ENCODE measurements at regions not wholly inside any gene's neighbourhood (a gene's known extent, or its start where the extent isn't known, plus 50 kb on each side); places are given as distances from the start of the nearest gene placed in this dataset.

DNA sequence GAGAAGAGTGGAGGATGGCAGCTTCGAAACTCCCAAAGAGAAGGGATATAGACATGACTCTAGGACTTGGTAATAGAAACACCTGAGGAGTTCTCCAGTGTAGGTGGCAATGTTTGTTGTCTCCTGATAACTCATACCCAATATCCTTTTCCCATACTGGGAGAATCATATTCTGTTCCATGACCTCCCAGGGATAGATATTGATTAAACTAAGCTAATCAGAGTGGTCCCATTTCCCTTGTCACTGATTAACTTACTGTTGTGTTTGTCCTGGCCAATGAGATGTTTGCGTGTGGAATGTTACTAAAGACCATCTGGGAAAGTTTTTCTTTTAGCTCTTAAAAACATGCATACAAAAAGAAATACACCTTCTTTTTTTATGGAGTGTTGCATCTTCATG lies 85.6 kb downstream of the RPL22L1 start:
- H3K36me3 ChIP-seq (replicated peaks; ENCODE audit: insufficient read depth, low read length) = no peaks in the 10 kb centered on the region
- no peak overlapping the region for H3K9ac ChIP-seq (ENCODE audit: low read length)
- TF ChIP-seq, protein P1, sequence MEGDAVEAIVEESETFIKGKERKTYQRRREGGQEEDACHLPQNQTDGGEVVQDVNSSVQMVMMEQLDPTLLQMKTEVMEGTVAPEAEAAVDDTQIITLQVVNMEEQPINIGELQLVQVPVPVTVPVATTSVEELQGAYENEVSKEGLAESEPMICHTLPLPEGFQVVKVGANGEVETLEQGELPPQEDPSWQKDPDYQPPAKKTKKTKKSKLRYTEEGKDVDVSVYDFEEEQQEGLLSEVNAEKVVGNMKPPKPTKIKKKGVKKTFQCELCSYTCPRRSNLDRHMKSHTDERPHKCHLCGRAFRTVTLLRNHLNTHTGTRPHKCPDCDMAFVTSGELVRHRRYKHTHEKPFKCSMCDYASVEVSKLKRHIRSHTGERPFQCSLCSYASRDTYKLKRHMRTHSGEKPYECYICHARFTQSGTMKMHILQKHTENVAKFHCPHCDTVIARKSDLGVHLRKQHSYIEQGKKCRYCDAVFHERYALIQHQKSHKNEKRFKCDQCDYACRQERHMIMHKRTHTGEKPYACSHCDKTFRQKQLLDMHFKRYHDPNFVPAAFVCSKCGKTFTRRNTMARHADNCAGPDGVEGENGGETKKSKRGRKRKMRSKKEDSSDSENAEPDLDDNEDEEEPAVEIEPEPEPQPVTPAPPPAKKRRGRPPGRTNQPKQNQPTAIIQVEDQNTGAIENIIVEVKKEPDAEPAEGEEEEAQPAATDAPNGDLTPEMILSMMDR (IDR thresholded peaks at IDR 0.05; ENCODE audit: low read length) = no peak
- TF ChIP-seq EZH2 (optimal IDR thresholded peaks at IDR 0.05; ENCODE audit: low read depth, low read length) (no peak), EZH2phosphoT487 (IDR thresholded peaks at IDR 0.05; ENCODE audit: low read length) (no peak)

DNA sequence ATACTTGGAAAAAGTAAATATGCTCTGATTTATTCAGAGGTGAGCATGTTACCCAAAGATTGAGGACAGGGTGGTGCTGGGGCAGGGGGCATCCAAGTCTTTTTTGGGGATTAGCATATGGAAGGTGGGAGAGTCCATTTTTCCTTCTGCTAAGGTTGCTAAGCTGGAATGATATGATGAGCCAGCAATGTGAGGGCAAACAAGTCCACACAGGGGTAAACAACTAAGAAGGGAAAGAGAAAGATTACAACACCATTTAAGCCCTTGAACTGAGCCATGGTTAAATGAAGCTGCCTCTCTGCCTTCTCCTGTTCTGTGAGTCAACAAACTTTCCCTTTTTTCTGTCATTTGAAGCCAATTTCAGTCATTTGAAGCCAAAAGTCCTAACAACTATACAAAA lies 89.0 kb downstream of the RPL22L1 start:
- TF ChIP-seq EZH2phosphoT487 (IDR thresholded peaks at IDR 0.05; ENCODE audit: low read length) = no peak
- no peak for TF ChIP-seq EZH2 (optimal IDR thresholded peaks at IDR 0.05; ENCODE audit: low read depth, low read length)
- TF ChIP-seq, protein P1 (IDR thresholded peaks at IDR 0.05; ENCODE audit: low read length) = no peak
- no peaks in the 10 kb centered on the region for H4K20me1 ChIP-seq (ENCODE audit: insufficient read depth, low read length)
- H2AFZ ChIP-seq (ENCODE audit: low read length) = no peak overlapping the region
- H3K4me2 ChIP-seq (ENCODE audit: low read depth, low read length) = no peak overlapping the region
- no peaks in the 10 kb centered on the region for H3K4me1 ChIP-seq (ENCODE audit: low read length)
- DNase-seq = no peak
- no peak overlapping the region for H3K27ac ChIP-seq (ENCODE audit: low read length)
- H3K9me2 ChIP-seq (replicated peaks; ENCODE audit: insufficient read depth, low read length) = no peaks in the 10 kb centered on the region
- H3K9me3 ChIP-seq (replicated peaks; ENCODE audit: insufficient read depth, low read length) = no peaks in the 10 kb centered on the region
- no peaks in the 10 kb centered on the region for H3K79me2 ChIP-seq (ENCODE audit: low read length)
- H3K9ac ChIP-seq (ENCODE audit: low read length) = no peak overlapping the region
- H3K27me3 ChIP-seq (replicated peaks; ENCODE audit: insufficient read depth, low read length) = no peaks in the 10 kb centered on the region
- no peaks in the 10 kb centered on the region for H3K36me3 ChIP-seq (replicated peaks; ENCODE audit: insufficient read depth, low read length)
- H3K4me3 ChIP-seq (ENCODE audit: low read length) = no peak overlapping the region
- H3F3A ChIP-seq (ENCODE audit: insufficient read depth, low read length) = no peaks in the 10 kb centered on the region

More for the DNA sequence above, 85.6 kb downstream of the RPL22L1 start:
- Histone ChIP-seq H3K4me3 (ENCODE audit: low read length) (no peak overlapping the region), H3K4me2 (ENCODE audit: low read depth, low read length) (no peak overlapping the region), H3K4me1 (ENCODE audit: low read length) (no peaks in the 10 kb centered on the region), H3K9me2 (replicated peaks; ENCODE audit: insufficient read depth, low read length) (no peaks in the 10 kb centered on the region), H3F3A (ENCODE audit: insufficient read depth, low read length) (no peaks in the 10 kb centered on the region), H2AFZ (ENCODE audit: low read length) (no peak overlapping the region), H3K27me3 (replicated peaks; ENCODE audit: insufficient read depth, low read length) (no peaks in the 10 kb centered on the region), H3K9me3 (replicated peaks; ENCODE audit: insufficient read depth, low read length) (no peaks in the 10 kb centered on the region), H3K79me2 (ENCODE audit: low read length) (no peaks in the 10 kb centered on the region), H4K20me1 (ENCODE audit: insufficient read depth, low read length) (no peaks in the 10 kb centered on the region), H3K27ac (ENCODE audit: low read length) (no peak overlapping the region)
- no peak for DNase-seq

DNA sequence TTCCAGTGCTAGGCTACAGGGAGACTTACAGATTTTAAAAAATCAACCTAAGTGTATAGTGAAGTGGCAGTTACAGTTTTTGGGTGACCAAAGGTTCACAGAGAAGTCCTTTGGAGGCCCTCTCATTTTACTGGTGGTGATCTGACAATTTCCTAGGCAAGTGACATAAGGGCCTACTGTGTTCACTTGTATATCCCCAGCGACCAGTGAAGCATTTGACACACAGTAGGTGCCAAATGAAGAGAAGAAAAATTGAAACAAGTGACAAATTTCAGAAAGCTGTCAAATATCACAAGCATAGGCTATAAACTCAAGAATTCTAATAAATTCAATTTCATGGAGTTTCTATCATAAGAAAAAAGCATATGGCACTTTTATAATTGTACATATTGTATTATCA lies 89.5 kb downstream of the RPL22L1 start:
- no peak overlapping the region for H3K4me3 ChIP-seq (ENCODE audit: low read length)
- TF ChIP-seq, protein P1 (IDR thresholded peaks at IDR 0.05; ENCODE audit: low read length) = no peak
- no peak for TF ChIP-seq EZH2 (optimal IDR thresholded peaks at IDR 0.05; ENCODE audit: low read depth, low read length)
- TF ChIP-seq EZH2phosphoT487 (IDR thresholded peaks at IDR 0.05; ENCODE audit: low read length) = no peak

More for the DNA sequence above, 89.5 kb downstream of the RPL22L1 start:
- no peaks in the 10 kb centered on the region for H4K20me1 ChIP-seq (ENCODE audit: insufficient read depth, low read length)
- H2AFZ ChIP-seq (ENCODE audit: low read length) = no peak overlapping the region
- H3K9ac ChIP-seq (ENCODE audit: low read length) = no peak overlapping the region
- no peaks in the 10 kb centered on the region for H3K9me3 ChIP-seq (replicated peaks; ENCODE audit: insufficient read depth, low read length)
- no peak overlapping the region for H3K27ac ChIP-seq (ENCODE audit: low read length)
- DNase-seq = no peak
- no peaks in the 10 kb centered on the region for H3K9me2 ChIP-seq (replicated peaks; ENCODE audit: insufficient read depth, low read length)
- no peaks in the 10 kb centered on the region for H3F3A ChIP-seq (ENCODE audit: insufficient read depth, low read length)
- H3K36me3 ChIP-seq (replicated peaks; ENCODE audit: insufficient read depth, low read length) = no peaks in the 10 kb centered on the region
- no peaks in the 10 kb centered on the region for H3K4me1 ChIP-seq (ENCODE audit: low read length)
- no peaks in the 10 kb centered on the region for H3K79me2 ChIP-seq (ENCODE audit: low read length)
- no peaks in the 10 kb centered on the region for H3K27me3 ChIP-seq (replicated peaks; ENCODE audit: insufficient read depth, low read length)
- H3K4me2 ChIP-seq (ENCODE audit: low read depth, low read length) = no peak overlapping the region

All from MM.1S (cell line).